NCI-H128 (cell line): ENCODE measurements at regions not wholly inside any gene's neighbourhood (a gene's known extent, or its start where the extent isn't known, plus 50 kb on each side); places are given as distances from the start of the nearest gene placed in this dataset.
"Not testable (repeated sequence)": the region's sequence is repeated elsewhere in the genome, so short reads cannot be mapped to it uniquely, and the experiment has no call there.

Experiments
- DNase-seq: peaks from one replicate; lab custom pipeline; 2025; ENCODE audit not compliant: unreplicated experiment; lab: John Stamatoyannopoulos, UW

GRCh38 chr3:192968901-192969300, 51.2 kb upstream of the MB21D2 start:
- not testable (repeated sequence) for DNase-seq

DNA sequence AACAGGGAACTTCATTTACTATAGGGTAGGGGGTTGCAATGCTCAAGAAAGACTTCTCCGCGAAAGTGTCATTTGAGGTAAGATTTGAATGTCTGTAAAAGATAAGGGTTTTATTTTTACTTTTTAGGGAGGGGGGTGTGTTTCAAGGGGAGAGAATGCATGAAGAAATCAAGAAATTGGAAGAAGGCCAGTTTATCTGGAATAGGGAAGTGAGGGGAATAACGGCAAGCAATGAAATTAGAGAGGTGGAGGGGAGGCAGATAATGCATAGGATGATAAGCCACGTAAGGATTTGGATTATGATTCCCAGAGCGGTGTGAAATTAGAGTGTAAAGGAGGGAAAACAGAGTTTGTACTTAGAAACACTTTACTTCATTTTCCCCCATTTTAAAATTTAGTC, 63.0 kb upstream of the MB21D2 start:
- no peak for DNase-seq

DNA sequence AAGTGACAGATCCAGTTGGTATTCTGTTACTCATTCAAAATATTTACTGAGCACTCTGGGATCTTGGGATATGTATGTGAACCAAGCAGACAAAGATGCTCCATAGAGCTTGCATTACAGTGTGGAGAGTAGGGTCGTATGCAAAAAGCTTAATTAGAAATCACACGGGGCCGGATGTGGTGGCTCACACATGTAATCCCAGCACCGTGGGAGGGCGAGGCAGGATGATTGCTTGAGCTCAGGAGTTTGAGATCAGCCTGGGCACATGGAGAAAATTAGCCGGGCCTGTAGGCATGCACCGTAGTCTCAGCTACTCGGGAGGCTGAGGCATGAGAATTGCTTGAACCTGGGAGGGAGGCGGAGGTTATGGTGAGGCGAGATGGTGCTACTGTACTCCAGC, 68.7 kb upstream of the MB21D2 start:
- DNase-seq: no peak

- no peak for DNase-seq
Observed at GRCh38 chr3:192991356-192991755, 73.7 kb upstream of the MB21D2 start.

DNA sequence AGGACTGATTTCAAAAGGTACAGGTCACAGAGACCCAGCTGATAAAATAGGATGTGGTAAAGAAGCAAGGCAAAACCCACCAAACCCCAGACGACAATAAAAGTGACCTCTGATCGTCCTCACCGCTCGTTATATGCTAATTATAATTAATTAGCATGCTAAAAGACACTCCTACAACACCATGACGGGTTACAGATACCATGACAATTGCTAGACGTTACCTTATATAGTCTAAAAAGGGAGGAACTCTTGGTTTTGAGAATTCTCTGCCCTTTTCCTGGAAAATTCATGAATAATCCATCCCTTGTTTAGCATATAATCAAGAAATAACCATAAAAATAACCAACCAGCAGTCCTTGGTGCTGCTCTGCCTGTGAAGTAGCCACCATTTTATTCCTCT, 74.7 kb upstream of the MB21D2 start:
- DNase-seq: no peak

DNA sequence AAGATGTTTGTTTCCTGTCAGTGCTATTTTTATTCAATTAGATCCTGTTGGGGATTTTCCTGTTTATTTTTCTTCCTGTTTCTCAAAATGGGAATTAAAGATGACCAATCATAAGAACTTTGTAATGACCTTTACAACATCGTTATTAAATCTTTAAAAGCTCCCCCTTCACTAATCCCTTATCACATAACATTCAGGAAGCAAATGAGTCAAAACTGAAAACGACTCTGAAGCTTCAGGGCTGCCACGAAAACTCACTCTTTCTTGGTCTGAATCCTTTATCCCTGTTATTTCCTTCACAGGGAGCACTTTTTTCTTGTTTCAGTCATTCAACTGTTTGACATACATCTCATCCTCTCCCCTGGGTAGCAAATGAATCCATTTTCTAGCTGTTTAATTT, 75.8 kb upstream of the MB21D2 start:
- DNase-seq: no peak

DNA sequence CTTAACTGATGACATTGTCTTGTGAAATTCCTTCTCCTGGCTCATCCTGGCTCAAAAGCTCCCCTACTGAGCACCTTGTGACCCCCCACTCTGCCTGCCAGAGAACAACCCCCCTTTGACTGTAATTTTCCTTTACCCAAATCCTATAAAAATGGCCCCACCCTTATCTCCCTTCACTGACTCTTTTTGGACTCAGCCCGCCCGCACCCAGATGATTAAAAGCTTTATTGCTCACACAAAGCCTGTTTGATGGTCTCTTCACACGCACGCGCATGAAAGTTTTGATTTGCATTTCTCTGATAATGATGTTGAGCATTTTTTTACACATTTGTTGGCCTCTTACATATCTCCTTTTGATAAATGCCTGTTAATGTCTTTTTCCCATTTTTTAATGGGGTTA, 83.5 kb upstream of the MB21D2 start:
- not testable (repeated sequence) for DNase-seq

GRCh38 chr3:193003624-193004023, 86.0 kb upstream of the MB21D2 start:
- not testable (repeated sequence) for DNase-seq

DNA sequence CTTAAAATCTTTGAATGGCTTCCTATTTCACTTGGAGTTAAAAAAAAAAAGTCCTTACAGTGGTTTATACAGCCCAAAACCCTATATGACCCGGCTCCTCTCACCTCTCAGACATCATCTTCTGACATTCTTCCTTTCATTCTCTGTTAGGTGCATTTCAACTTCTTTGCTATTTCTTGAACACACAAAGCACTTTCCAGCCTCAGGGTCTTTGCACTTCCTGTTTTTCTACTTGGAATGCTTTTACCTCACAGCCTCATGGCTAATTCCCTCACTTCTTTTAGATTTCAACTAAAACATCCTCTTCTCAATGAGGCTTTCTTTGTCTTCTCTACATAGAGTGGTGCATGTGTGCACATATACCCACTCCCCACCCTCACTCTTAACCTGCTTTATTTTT, 91.0 kb upstream of the MB21D2 start:
- DNase-seq: no peak

DNA sequence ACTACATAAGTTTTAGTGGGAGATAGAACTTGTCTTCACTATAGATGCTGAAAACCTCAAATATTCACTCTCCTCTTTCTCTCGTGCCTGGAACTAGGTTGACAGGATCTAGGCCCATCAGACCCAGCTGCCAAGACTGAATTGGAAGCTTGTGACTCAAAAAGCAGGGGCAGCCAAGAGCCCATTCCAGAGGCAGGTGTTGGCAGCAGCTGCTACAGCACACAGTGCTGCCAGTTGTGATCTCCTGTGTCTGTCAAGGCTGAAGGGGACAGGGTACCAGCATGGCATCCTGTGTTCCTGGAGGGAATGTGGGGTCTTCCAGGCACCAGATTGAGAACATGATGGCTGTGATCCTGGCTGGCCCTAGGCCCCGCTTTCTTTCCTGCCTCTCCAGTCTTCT, 92.5 kb upstream of the MB21D2 start:
- DNase-seq: no peak

- DNase-seq: no peak
Observed at GRCh38 chr3:193011958-193012357, 94.3 kb upstream of the MB21D2 start.

GRCh38 chr3:193014902-193015301, 97.2 kb upstream of the MB21D2 start:
- no peak for DNase-seq

DNA sequence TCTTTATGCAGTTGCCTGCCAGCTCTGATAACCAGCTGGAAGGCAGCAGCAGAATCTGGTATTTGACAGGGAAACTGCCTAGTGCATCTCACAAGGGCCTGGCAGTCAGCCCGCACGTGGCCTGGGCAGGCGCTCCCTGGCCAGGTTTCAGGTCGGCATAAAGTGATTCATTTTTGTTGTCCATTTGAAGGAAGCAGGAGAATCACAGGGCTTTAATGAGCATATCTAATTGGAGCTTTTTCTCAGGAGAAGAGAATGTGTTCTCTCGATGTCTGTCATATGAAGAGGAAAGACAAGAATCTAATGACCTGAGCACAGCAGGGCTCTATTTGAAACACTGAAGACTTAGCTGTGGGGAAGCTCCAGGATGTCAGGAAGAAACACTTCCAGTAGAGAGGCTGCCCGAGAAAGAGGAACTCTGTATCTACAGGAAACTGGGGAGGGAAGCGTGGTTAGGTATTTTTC, 98.8 kb upstream of the MB21D2 start:
- DNase-seq: no peak

DNA sequence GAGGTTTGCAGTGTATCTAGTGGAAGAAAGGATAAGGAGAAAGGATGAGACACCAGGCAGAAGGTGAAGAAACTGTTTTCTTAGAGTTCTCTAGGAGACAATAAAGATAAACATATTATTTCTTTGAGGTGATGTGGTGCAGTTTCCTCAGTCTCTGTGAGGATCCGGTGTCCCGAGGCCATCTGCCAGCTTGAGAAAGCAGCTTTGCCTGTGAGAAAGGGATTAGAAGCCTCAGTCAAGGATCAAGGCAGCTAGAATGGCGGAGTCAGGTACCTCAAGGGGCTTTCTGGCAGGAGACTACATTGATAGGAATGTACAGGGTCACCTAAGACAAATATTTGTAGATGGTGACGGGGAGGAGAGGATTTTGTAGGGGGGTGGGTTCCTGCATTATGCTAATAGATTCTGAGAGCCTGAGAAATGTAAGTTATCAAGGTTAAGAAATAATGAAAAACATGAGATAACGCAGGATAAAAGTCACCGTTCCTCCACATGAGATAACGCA, 103.9 kb upstream of the MB21D2 start:
- DNase-seq: no peak

- no peak for DNase-seq
Observed at GRCh38 chr3:193023218-193023617, 105.6 kb upstream of the MB21D2 start.

GRCh38 chr3:193028258-193028657, 110.6 kb upstream of the MB21D2 start:
- no peak for DNase-seq

DNA sequence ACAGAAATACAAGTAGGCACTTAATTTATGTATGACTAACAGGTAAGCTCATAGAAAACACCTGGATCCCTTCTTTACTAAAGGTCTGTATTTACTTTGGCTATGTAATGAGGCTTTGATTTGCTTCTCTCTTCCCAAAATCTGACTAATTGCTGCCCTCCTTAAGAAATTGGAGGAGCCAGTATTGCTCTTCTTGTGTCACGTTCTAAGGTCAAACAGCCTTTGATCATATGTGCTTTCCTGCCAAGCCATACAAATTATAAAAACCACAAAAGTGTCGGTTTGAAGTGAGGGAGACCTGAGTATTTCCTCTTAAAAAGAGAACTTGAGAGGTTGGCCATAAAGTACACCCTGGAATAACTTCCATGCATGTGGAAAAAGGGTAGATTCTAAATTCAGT, 112.1 kb upstream of the MB21D2 start:
- no peak for DNase-seq

DNA sequence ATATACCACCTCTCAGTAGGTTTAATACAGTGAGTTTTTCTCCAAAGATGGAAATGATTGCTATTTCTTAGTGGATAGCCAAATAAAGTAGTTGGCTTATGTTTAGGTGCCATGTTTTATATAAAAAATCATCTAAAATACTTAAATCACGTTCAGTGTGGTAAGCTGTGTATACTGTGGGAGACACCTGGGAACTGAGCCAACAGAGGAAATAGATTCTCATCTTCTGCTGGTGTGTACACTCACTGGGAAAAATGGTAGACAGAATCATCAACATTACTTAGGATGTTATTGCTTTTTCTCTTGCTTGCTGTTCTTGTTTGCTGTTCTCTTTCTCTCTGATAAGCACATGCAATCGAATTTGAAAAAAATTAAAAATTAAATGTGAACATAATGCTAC, 112.6 kb upstream of the MB21D2 start:
- no peak for DNase-seq

DNA sequence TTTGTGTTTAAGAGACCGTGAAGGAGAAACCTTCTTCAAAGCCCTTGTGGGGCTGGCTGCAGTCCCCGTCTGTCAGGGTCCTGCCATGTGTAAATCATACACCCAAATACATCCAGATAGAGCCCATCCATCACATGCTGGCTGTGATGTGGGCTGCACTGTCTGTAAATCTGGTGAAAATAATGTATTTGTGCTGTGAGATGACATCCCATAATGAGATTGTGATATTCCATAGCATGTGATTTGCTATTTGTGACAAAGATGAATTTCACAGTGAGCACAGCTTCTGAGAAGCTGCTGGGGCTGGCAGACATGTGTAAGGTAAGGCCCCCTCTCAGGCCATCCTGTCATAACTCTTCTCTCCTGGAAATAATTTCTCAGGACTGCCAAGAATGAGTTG, 114.3 kb upstream of the MB21D2 start:
- no peak for DNase-seq

DNA sequence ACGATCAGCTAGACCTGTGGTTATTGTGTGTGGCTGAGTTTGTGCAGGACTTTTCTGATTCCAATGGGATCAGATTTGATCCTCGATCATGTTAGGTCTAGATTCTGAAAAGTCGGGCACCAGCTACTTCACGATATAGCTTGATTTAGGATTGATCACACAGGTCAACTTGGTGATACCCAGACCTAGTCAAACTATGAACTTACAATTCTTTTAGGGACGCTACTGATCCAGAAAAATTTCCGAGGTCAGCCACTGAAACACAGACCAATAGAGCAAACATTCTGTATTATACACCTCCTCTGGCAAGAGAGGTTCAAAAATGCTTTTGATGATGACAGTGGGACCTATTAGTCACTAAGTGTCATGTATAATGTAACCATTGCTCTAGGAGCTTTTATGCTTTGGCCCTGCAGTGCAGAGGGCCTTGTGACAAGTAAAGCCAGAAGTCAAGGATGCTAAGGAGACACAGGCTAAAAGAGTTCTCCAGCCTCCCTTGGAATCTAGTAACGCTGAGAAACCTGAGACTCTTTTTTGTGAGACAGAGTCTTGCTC, 115.6 kb upstream of the MB21D2 start:
- DNase-seq: no peak

DNA sequence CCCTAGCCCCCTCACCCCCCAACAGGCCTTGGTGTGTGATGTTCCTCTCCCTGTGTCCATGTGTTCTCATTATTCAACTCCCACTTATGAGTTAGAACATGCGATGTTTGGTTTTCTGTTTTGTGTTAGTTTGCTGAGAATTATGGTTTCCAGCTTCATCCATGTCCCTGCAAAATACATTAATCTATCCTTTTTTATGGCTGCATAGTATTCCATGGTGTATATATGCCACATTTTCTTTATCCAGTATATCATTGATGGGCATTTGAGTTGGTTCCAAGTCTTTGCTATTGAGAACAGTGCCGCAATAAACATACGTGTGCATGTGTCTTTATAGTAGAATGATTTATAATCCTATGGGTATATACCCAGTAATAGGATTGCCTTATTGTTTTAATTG, 120.2 kb upstream of the MB21D2 start:
- DNase-seq: not testable (repeated sequence)

- DNase-seq: no peak
Observed at GRCh38 chr3:193039058-193039457, 121.4 kb upstream of the MB21D2 start.
